ENCODE measurements at regions not wholly inside any gene's neighbourhood (a gene's known extent, or its start where the extent isn't known, plus 50 kb on each side); places are given as distances from the start of the nearest gene placed in this dataset.

DNA sequence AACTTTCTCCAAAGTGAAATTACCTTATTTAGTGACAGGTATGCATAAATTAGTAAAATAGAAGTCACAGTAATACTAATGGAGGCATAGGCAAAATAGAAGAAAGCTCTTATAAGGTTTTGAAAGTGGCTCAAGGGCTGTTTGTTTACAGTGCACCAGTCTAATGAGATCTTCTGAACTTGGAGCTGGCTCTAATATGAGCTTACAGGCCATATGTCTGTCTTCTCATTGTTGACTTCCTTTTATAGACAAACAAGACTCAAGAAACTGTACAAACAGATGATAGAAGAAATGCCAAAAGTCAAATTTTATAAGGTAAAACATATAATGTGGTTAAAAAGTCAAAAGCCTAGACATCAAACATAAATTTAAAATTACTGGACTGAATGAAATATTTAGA lies 207.5 kb upstream of the NEGR1 start:
- H3K9me3 ChIP-seq (replicated peaks in 1 of 3), result no peaks in the 10 kb centered on the region

DNA sequence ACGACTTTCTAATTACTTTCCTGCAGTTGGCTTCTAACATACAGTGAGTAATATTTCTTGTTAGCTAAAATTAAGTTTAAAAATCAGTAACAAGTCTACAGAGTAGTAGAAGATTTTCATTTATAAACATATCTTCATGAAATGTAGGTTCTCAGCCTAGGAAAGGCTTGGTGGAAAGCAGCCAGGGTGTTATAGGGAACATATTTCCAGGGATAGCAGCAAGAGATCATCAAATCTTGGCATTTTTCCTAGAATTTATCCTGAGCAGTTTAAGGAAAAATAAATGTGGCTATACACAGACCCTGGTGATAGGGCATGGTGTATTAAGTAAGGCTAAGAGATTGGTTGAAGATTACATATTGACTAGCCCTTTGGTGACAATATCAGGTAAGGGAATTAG lies 203.5 kb upstream of the NEGR1 start:
- no peak for DNase-seq
- intact Hi-C loops (cut with DNase I), result no loop called here
- Histone ChIP-seq H3K4me3 (no peak overlapping the region), H3K27me3 (no peaks in the 10 kb centered on the region), H3K9me3 (replicated peaks in 1 of 3) (no peaks in the 10 kb centered on the region), H3K4me1 (replicated peaks in 1 of 2) (no peaks in the 10 kb centered on the region), H3K36me3 (replicated peaks in 1 of 2) (no peaks in the 10 kb centered on the region), H3K27ac (no peak overlapping the region)
- WGBS, 4 donors, result 18 to 41% (median 31%) methylated on average over 1 of the region's 1 CpG
- TF ChIP-seq, protein P1, sequence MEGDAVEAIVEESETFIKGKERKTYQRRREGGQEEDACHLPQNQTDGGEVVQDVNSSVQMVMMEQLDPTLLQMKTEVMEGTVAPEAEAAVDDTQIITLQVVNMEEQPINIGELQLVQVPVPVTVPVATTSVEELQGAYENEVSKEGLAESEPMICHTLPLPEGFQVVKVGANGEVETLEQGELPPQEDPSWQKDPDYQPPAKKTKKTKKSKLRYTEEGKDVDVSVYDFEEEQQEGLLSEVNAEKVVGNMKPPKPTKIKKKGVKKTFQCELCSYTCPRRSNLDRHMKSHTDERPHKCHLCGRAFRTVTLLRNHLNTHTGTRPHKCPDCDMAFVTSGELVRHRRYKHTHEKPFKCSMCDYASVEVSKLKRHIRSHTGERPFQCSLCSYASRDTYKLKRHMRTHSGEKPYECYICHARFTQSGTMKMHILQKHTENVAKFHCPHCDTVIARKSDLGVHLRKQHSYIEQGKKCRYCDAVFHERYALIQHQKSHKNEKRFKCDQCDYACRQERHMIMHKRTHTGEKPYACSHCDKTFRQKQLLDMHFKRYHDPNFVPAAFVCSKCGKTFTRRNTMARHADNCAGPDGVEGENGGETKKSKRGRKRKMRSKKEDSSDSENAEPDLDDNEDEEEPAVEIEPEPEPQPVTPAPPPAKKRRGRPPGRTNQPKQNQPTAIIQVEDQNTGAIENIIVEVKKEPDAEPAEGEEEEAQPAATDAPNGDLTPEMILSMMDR (IDR thresholded peaks at IDR 0.05), result no peak
- TF ChIP-seq POLR2A (IDR thresholded peaks at IDR 0.05), result no peak

More for the DNA sequence above, 207.5 kb upstream of the NEGR1 start:
- no peak overlapping the region for H3K4me3 ChIP-seq
- intact Hi-C loops (cut with DNase I), result no loop called here
- H3K27ac ChIP-seq, result no peak overlapping the region
- no peak for DNase-seq
- H3K27me3 ChIP-seq, result no peaks in the 10 kb centered on the region
- H3K36me3 ChIP-seq (replicated peaks in 1 of 2), result no peaks in the 10 kb centered on the region
- H3K4me1 ChIP-seq (replicated peaks in 1 of 2), result no peaks in the 10 kb centered on the region
- TF ChIP-seq POLR2A (IDR thresholded peaks at IDR 0.05), result no peak

DNA sequence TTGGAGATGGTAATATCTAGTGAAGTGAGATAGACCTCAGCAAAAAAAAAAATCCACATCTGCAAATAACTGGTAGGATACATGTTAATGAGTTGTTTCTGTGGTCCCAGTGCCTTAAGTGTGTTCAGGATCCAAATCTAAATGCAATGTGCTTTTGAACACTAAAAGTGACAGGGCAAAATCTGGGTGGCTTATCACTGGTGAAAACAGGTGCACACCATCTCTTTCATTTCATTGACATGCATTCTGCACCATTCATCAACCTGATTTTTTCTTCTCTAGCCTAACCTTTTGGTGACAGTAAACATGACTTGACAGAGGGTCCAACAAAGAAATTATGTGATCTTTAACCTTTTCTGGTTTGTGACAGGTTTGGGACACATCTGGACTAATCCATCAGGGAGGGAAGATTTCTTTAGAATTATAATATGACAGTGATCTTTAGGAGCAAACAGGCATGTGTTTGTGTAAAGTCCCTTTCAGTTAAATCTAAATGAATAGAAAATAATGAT lies 201.6 kb upstream of the NEGR1 start:
- Histone ChIP-seq H3K27me3 (no peaks in the 10 kb centered on the region), H3K36me3 (replicated peaks in 1 of 2) (no peaks in the 10 kb centered on the region), H3K27ac (no peak overlapping the region), H3K9me3 (replicated peaks in 1 of 3) (no peaks in the 10 kb centered on the region), H3K4me3 (no peak overlapping the region), H3K4me1 (replicated peaks in 1 of 2) (no peaks in the 10 kb centered on the region)
- no peak for DNase-seq
- TF ChIP-seq POLR2A (IDR thresholded peaks at IDR 0.05), result no peak
- TF ChIP-seq, protein P1 (IDR thresholded peaks at IDR 0.05), result no peak
- intact Hi-C loops (cut with DNase I), result no loop called here

DNA sequence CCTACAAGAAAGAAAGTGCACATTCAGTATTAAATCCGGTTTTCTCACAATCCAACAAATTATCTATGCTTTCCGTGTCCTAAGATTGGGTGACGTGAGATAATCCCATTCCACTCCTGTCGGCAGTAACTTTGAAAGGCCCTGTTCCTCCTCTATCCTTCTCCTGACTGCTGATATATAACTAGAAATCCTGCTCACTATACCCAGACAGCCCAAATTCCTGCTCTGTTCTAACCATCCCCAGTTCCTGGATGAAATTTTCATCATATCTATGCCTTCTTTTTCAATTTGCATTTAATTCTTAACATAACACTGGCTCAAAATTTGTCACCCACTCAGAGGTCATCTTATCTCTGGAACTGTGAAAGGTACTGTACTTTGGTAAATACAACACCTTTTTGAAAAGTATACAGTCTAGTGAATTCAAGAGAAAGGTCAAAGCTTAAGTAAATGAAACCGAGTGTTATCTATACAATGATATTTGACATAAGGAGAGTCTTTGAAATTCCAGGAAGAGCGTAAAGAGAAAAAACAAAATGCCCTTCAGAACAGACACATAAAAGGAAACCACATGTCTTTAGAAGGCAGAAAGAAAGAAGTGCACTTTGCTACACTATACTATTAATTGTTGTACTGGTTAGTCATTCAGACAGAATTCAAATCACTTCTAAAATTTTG lies 200.5 kb upstream of the NEGR1 start:
- Histone ChIP-seq H3K4me3 (no peak overlapping the region), H3K27me3 (no peaks in the 10 kb centered on the region), H3K9me3 (replicated peaks in 1 of 3) (no peaks in the 10 kb centered on the region), H3K36me3 (replicated peaks in 1 of 2) (no peaks in the 10 kb centered on the region), H3K4me1 (replicated peaks in 1 of 2) (no peaks in the 10 kb centered on the region), H3K27ac (no peak overlapping the region)
- TF ChIP-seq, protein P1 (IDR thresholded peaks at IDR 0.05), result no peak
- TF ChIP-seq POLR2A (IDR thresholded peaks at IDR 0.05), result no peak
- intact Hi-C loops (cut with DNase I), result no loop called here
- WGBS, 4 donors, result 68 to 73% (median 72%) methylated on average over 6 of the region's 6 CpGs
- no peak for DNase-seq

DNA sequence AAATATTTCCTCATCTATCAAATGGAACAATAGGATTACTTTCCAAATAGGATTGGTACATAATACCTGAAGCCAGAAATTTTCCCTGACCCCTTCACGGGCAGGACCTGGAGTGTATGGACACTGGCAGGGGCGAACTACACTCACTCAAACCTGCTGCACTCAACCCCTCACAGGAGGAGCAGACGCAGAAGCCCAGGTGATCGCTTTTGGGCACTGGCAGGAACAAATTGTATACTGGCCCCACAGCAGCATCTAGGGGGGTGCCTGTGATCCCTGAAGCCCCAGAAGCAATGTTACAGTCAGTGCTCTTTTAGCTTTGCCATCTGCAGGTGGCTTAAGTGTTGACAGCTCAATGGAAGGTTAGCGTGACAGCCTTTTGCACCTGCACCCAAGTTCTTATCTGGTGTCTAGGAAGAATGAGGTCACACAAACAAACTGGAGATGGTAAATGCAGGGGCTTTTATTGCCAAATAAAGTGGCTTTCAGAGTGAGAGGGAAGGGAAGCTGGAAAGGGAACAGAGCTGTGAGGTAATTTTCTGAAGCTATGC lies 199.2 kb upstream of the NEGR1 start:
- Histone ChIP-seq H3K27me3 (no peaks in the 10 kb centered on the region), H3K4me1 (replicated peaks in 1 of 2) (no peaks in the 10 kb centered on the region), H3K27ac (no peak overlapping the region), H3K36me3 (replicated peaks in 1 of 2) (no peaks in the 10 kb centered on the region), H3K4me3 (no peak overlapping the region), H3K9me3 (replicated peaks in 1 of 3) (no peaks in the 10 kb centered on the region)
- 86 to 93% (median 90%) methylated on average over 5 of the region's 5 CpGs for WGBS, 4 donors
- no peak for DNase-seq
- intact Hi-C loops (cut with DNase I), result no loop called here
- TF ChIP-seq POLR2A (IDR thresholded peaks at IDR 0.05), result no peak
- TF ChIP-seq, protein P1 (IDR thresholded peaks at IDR 0.05), result no peak

Data from adrenal gland (tissue), 9 donors.